Hepatocyte (in vitro differentiated cells): ENCODE measurements at regions not wholly inside any gene's neighbourhood (a gene's known extent, or its start where the extent isn't known, plus 50 kb on each side); places are given as distances from the start of the nearest gene placed in this dataset.

Source experiments
- EZH2 ChIP-seq: fragments of 200-600 bp; sonication (generic); IDR thresholded peaks from 2 replicates; pipeline ENCODE4 v1.6.1; 2016; ENCODE audit warnings: antibody characterized with exemption, mild to moderate bottlenecking, borderline replicate concordance
- TF ChIP-seq, protein P1 (sequence below): fragments of 200-600 bp; sonication (generic); IDR thresholded peaks from 2 replicates; pipeline ENCODE4 v1.5.1; 2016; ENCODE audit warnings: antibody characterized with exemption, mild to moderate bottlenecking; ENCODE audit not compliant: poor library complexity

DNA sequence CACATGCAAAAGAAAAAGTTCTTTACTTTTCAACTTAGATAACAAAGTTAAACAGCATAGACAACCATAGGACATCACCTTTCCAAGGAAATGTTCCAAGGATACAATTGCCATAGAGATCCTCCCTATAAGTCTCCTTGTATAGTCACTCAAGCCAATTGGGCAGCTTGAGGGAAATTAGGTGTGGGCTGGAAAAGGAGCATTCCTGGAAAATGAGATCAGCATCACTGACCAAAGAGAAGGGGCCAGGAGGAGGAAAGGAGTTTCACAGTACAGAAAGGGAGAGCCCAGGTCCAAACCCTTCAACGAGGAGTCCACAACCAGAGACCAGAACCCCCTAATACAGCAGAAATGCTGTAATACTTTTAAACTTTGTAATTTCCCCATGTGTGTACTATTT lies 91.5 kb upstream of the PPARGC1A start:
- TF ChIP-seq, protein P1, sequence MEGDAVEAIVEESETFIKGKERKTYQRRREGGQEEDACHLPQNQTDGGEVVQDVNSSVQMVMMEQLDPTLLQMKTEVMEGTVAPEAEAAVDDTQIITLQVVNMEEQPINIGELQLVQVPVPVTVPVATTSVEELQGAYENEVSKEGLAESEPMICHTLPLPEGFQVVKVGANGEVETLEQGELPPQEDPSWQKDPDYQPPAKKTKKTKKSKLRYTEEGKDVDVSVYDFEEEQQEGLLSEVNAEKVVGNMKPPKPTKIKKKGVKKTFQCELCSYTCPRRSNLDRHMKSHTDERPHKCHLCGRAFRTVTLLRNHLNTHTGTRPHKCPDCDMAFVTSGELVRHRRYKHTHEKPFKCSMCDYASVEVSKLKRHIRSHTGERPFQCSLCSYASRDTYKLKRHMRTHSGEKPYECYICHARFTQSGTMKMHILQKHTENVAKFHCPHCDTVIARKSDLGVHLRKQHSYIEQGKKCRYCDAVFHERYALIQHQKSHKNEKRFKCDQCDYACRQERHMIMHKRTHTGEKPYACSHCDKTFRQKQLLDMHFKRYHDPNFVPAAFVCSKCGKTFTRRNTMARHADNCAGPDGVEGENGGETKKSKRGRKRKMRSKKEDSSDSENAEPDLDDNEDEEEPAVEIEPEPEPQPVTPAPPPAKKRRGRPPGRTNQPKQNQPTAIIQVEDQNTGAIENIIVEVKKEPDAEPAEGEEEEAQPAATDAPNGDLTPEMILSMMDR = no peak
- no peak for TF ChIP-seq EZH2
